Trophoblast cell (in vitro differentiated cells and primary cell): ENCODE measurements at regions not wholly inside any gene's neighbourhood (a gene's known extent, or its start where the extent isn't known, plus 50 kb on each side); places are given as distances from the start of the nearest gene placed in this dataset.

Experiments
- DNase-seq, 2 donors: peaks; one replicate each; pipeline ENCODE4 v3.0.0-alpha.2; 2016
- H2AFZ ChIP-seq: 2 replicates; pipeline ENCODE4 v1.6.1; 2013; ENCODE audit warnings: low read length, moderate library complexity, mild to moderate bottlenecking; ENCODE audit not compliant: insufficient read depth, poor library complexity
- H2AK5ac ChIP-seq: 2 replicates; pipeline ENCODE4 v1.6.1; 2013; ENCODE audit warnings: mild to moderate bottlenecking, low read length
- H2BK120ac ChIP-seq: 2 replicates; pipeline ENCODE4 v1.6.1; 2013; ENCODE audit warnings: low read length, mild to moderate bottlenecking, moderate library complexity; ENCODE audit not compliant: insufficient read depth, poor library complexity
- H2BK12ac ChIP-seq: 2 replicates; pipeline ENCODE4 v1.6.1; 2013; ENCODE audit warnings: mild to moderate bottlenecking, low read length, moderate library complexity
- H2BK5ac ChIP-seq: 2 replicates; pipeline ENCODE4 v1.6.1; 2013; ENCODE audit warnings: low read length, low read depth, moderate library complexity, mild to moderate bottlenecking; ENCODE audit not compliant: poor library complexity
- H3K14ac ChIP-seq: 2 replicates; pipeline ENCODE4 v1.6.1; 2013; ENCODE audit warnings: mild to moderate bottlenecking, low read length
- H3K18ac ChIP-seq: 2 replicates; pipeline ENCODE4 v1.6.1; 2013; ENCODE audit warnings: mild to moderate bottlenecking, low read length
- H3K23ac ChIP-seq: 2 replicates; pipeline ENCODE4 v1.6.1; 2013; ENCODE audit warnings: low read length
- H3K27ac ChIP-seq: 2 replicates; pipeline ENCODE4 v1.5.1; 2013; ENCODE audit warnings: low read depth, mild to moderate bottlenecking, inconsistent platforms, low read length, moderate library complexity
- H3K27me3 ChIP-seq: 2 replicates; pipeline ENCODE4 v1.6.1; 2013; ENCODE audit warnings: inconsistent platforms, mild to moderate bottlenecking, low read length, moderate library complexity; ENCODE audit not compliant: insufficient read depth
- H3K36me3 ChIP-seq, 2 experiments: 1 replicate in 1 of 2; 2 replicates in 1 of 2; pipeline ENCODE4 v1.6.1; 2013; ENCODE audit warnings: low read length in 2 of 2, mild to moderate bottlenecking in 2 of 2, moderate library complexity in 1 of 2; ENCODE audit not compliant: insufficient read depth in 2 of 2, control insufficient read depth in 1 of 2
- H3K4ac ChIP-seq: 2 replicates; pipeline ENCODE4 v1.6.1; 2013; ENCODE audit warnings: low read depth, mild to moderate bottlenecking, low read length, moderate library complexity
- H3K4me1 ChIP-seq, 2 experiments: 1 replicate in 1 of 2; 2 replicates in 1 of 2; pipeline ENCODE4 v1.6.1; 2013; ENCODE audit warnings: low read length in 2 of 2, mild to moderate bottlenecking in 2 of 2, moderate library complexity in 1 of 2; ENCODE audit not compliant: insufficient read depth in 2 of 2, control insufficient read depth in 1 of 2
- H3K4me2 ChIP-seq: 2 replicates; pipeline ENCODE4 v1.6.1; 2013; ENCODE audit warnings: inconsistent platforms, mild to moderate bottlenecking, low read length, moderate library complexity
- H3K4me3 ChIP-seq: 2 replicates; pipeline ENCODE4 v1.5.1; 2013; ENCODE audit warnings: mild to moderate bottlenecking, low read depth, low read length, inconsistent platforms
- H3K79me1 ChIP-seq: one replicate; pipeline ENCODE4 v1.6.1; 2013; ENCODE audit warnings: low read length
- H3K79me2 ChIP-seq: 2 replicates; pipeline ENCODE4 v1.6.1; 2013; ENCODE audit warnings: low read length, mild to moderate bottlenecking; ENCODE audit not compliant: control insufficient read depth, insufficient read depth, poor library complexity
- H3K9ac ChIP-seq: 2 replicates; pipeline ENCODE4 v1.6.1; 2013; ENCODE audit warnings: mild to moderate bottlenecking, low read length
- H3K9me3 ChIP-seq: 2 replicates; pipeline ENCODE4 v1.6.1; 2013; ENCODE audit warnings: low read depth, mild to moderate bottlenecking, control low read depth, inconsistent platforms, low read length; ENCODE audit not compliant: insufficient read depth
- H4K12ac ChIP-seq: 2 replicates; pipeline ENCODE4 v1.6.1; 2013; ENCODE audit warnings: low read depth, mild to moderate bottlenecking, low read length, moderate library complexity
- H4K8ac ChIP-seq: 2 replicates; pipeline ENCODE4 v1.6.1; 2013; ENCODE audit warnings: low read depth, mild to moderate bottlenecking, low read length, moderate library complexity
- H4K91ac ChIP-seq: one replicate; pipeline ENCODE4 v1.6.1; 2013; ENCODE audit warnings: low read depth, mild to moderate bottlenecking, low read length, moderate library complexity
- WGBS: extraction: QIAGEN DNeasy Blood & Tissue Kit; methylation state at CpG from one replicate; pipeline ENCODE4 v1.1.7; 2013; ENCODE audit warnings: missing lambda C conversion rate; ENCODE audit not compliant: insufficient read length, insufficient coverage; ENCODE audit errors: extremely low coverage; 5-methylcytosine and 5-hydroxymethylcytosine counted together

GRCh38 chr11:76603202-76603601 lies 67.3 kb downstream of the LRRC32 start:
- Histone ChIP-seq H2BK120ac (no peak overlapping the region), H2AFZ (no peak overlapping the region), H3K9ac (no peak overlapping the region), H3K9me3 (peaks cover 3% of the 10 kb centered on the region), H3K27ac (no peak overlapping the region), H3K4ac (no peak overlapping the region), H3K14ac (peak overlapping the region; percentile 23), H3K36me3 (no peaks in the 10 kb centered on the region), H2BK12ac (peak overlapping the region; percentile 8), H4K91ac (peak overlapping the region; percentile 20), H3K18ac (no peak overlapping the region), H2BK5ac (no peak overlapping the region), H3K4me2 (no peak overlapping the region), H4K12ac (no peak overlapping the region), H3K23ac (no peak overlapping the region), H3K4me1 (peaks cover 11 to 17% of the 10 kb centered on the region in 2 experiments), H3K4me3 (no peak overlapping the region), H3K27me3 (no peaks in the 10 kb centered on the region), H3K79me2 (peaks cover 2% of the 10 kb centered on the region), H3K79me1 (peaks cover 14% of the 10 kb centered on the region), H4K8ac (no peak overlapping the region), H2AK5ac (no peak overlapping the region)
- DNase-seq: no peak
- no CpG with 5 or more reads among the region's 4 CpGs for WGBS
